ENCODE measurements at regions not wholly inside any gene's neighbourhood (a gene's known extent, or its start where the extent isn't known, plus 50 kb on each side); places are given as distances from the start of the nearest gene placed in this dataset.

GRCh38 chr1:2962061-2962460 is 59.2 kb upstream of the ACTRT2 start:
- TF ChIP-seq ELK1 (IDR thresholded peaks at IDR 0.05; ENCODE audit: low read depth, low read length), result no peak
- TF ChIP-seq CTCF (IDR thresholded peaks at IDR 0.05), result no peak
- no peak for TF ChIP-seq RAD21 (conservative IDR thresholded peaks at IDR 0.05 in 1 of 2, IDR thresholded peaks at IDR 0.05 in 1 of 2)
- TF ChIP-seq EP300 (IDR thresholded peaks at IDR 0.05), result no peak
- TF ChIP-seq REST (IDR thresholded peaks at IDR 0.05), result no peak
- TF ChIP-seq PBX3 (IDR thresholded peaks at IDR 0.05), result no peak
- TF ChIP-seq RCOR1 (IDR thresholded peaks at IDR 0.05; ENCODE audit: low read depth, low read length), result no peak
- no peak for TF ChIP-seq SREBF2 (IDR thresholded peaks at IDR 0.05)
- TF ChIP-seq CEBPB (IDR thresholded peaks at IDR 0.05), result no peak

Measured in A549 (cell line).